Liver (tissue), 8 donors: ENCODE measurements at regions not wholly inside any gene's neighbourhood (a gene's known extent, or its start where the extent isn't known, plus 50 kb on each side); places are given as distances from the start of the nearest gene placed in this dataset.

ENCODE experiments used
- DNase-seq: peaks from one replicate; pipeline ENCODE4 v3.0.0-alpha.2; 2017; ENCODE audit warnings: low spot score
- H3K27ac ChIP-seq, 2 donors: one replicate each; pipeline ENCODE4 v1.7.0; 2013; ENCODE audit warnings: inconsistent platforms in 2 of 2, low read length in 2 of 2, control low read depth in 1 of 2, low read depth in 1 of 2, mild to moderate bottlenecking in 1 of 2
- H3K27me3 ChIP-seq, 4 donors: one replicate each; pipeline versions ENCODE4 v1.6.1 to v1.7.0; 2013; ENCODE audit warnings: low read length in 3 of 4, inconsistent platforms in 1 of 4, mild to moderate bottlenecking in 1 of 4, moderate library complexity in 1 of 4; ENCODE audit not compliant: control insufficient read depth in 4 of 4, insufficient read depth in 4 of 4
- H3K36me3 ChIP-seq, 4 donors: one replicate each; pipeline versions ENCODE4 v1.6.1 to v1.7.0; 2013; ENCODE audit warnings: low read length in 3 of 4, mild to moderate bottlenecking in 3 of 4, low read depth in 1 of 4, moderate library complexity in 1 of 4; ENCODE audit not compliant: control insufficient read depth in 4 of 4, insufficient read depth in 3 of 4
- H3K4me1 ChIP-seq, 4 donors: one replicate each; pipeline versions ENCODE4 v1.6.1 to v1.7.0; 2013; ENCODE audit warnings: low read length in 3 of 4, mild to moderate bottlenecking in 3 of 4, moderate library complexity in 1 of 4; ENCODE audit not compliant: control insufficient read depth in 4 of 4, insufficient read depth in 4 of 4
- H3K4me3 ChIP-seq, 3 donors: one replicate each; pipeline versions ENCODE4 v1.6.1 to v1.7.0; 2013; ENCODE audit warnings: low read length in 3 of 3, control low read depth in 1 of 3, low read depth in 1 of 3, mild to moderate bottlenecking in 1 of 3
- H3K9ac ChIP-seq, 2 donors: one replicate each; pipeline ENCODE4 v1.7.0; 2013; ENCODE audit warnings: low read length in 2 of 2, mild to moderate bottlenecking in 2 of 2, moderate library complexity in 2 of 2, control low read depth in 1 of 2, low read depth in 1 of 2
- H3K9me3 ChIP-seq, 4 donors: one replicate each; pipeline versions ENCODE4 v1.6.1 to v1.7.0; 2013; ENCODE audit warnings: low read length in 3 of 4; ENCODE audit not compliant: control insufficient read depth in 4 of 4
- CTCF ChIP-seq: fragments of 150-350 bp; IDR thresholded peaks from 2 replicates; pipeline ENCODE4 v1.5.1; 2017; ENCODE audit warnings: improper control_type of control experiment, low read depth, low read length; ENCODE audit not compliant: missing input control
- GABPA ChIP-seq, 2 donors: IDR thresholded peaks in 1 of 2; conservative IDR thresholded peaks in 1 of 2; 2 replicates each; pipeline ENCODE4 v1.6.1; 2016; ENCODE audit warnings: antibody characterized with exemption in 2 of 2, mild to moderate bottlenecking in 1 of 2, moderate library complexity in 1 of 2
- HNF4G ChIP-seq: IDR thresholded peaks from 2 replicates; pipeline ENCODE4 v1.6.1; 2016; ENCODE audit warnings: antibody characterized with exemption
- MAX ChIP-seq: IDR thresholded peaks from 2 replicates; pipeline ENCODE4 v1.6.1; 2016; ENCODE audit warnings: antibody characterized with exemption
- RAD21 ChIP-seq, 2 donors: IDR thresholded peaks; 2 replicates each; pipeline ENCODE4 v1.6.1; 2016; ENCODE audit warnings: antibody characterized with exemption in 2 of 2, mild to moderate bottlenecking in 2 of 2
- REST ChIP-seq: IDR thresholded peaks from 2 replicates; pipeline ENCODE4 v1.6.1; 2016; ENCODE audit warnings: antibody characterized with exemption, mild to moderate bottlenecking
- RXRA ChIP-seq, 2 donors: IDR thresholded peaks; 2 replicates each; pipeline ENCODE4 v1.6.1; 2017 to 2018; ENCODE audit warnings: antibody characterized with exemption in 2 of 2, mild to moderate bottlenecking in 1 of 2
- SP1 ChIP-seq: IDR thresholded peaks from 2 replicates; pipeline ENCODE4 v1.6.1; 2018; ENCODE audit warnings: antibody characterized with exemption, mild to moderate bottlenecking
- TAF1 ChIP-seq: conservative IDR thresholded peaks from 2 replicates; pipeline ENCODE4 v1.6.1; 2016; ENCODE audit warnings: antibody characterized with exemption, mild to moderate bottlenecking
- ZBTB33 ChIP-seq: IDR thresholded peaks from 2 replicates; pipeline ENCODE4 v1.6.1; 2016; ENCODE audit warnings: antibody characterized with exemption
- WGBS: extraction: QIAGEN DNeasy Blood & Tissue Kit; methylation state at CpG from one replicate; pipeline ENCODE4 v1.1.7; 2013; 5-methylcytosine and 5-hydroxymethylcytosine counted together
- donor health status: healthy.
- donor health status: healthy.
- donor health status: healthy.
- donor health status: healthy.
- donor health status: healthy.

GRCh38 chr20:51280047-51280446 is 257.1 kb upstream of the KCNG1 start:
- no peak overlapping the region for H3K4me3 ChIP-seq
- H3K9ac ChIP-seq, result no peak overlapping the region
- no peak overlapping the region for H3K27ac ChIP-seq
- H3K4me1 ChIP-seq, result no peaks in the 10 kb centered on the region
- DNase-seq, result no peak
- H3K27me3 ChIP-seq, result peaks cover 0 to 4% (median 3%) of the 10 kb centered on the region in 4 donors
- H3K9me3 ChIP-seq, result peaks cover 0 to 2% (median 0%) of the 10 kb centered on the region in 4 donors
- TF ChIP-seq SP1 (no peak), GABPA (IDR thresholded peaks at IDR 0.05 in 1 of 2, conservative IDR thresholded peaks at IDR 0.05 in 1 of 2) (no peak), RAD21 (IDR thresholded peaks at IDR 0.05) (no peak)
- no peaks in the 10 kb centered on the region for H3K36me3 ChIP-seq
- WGBS, result 87% methylated on average over 6 of the region's 6 CpGs

- DNase-seq, result no peak
- Histone ChIP-seq H3K36me3 (no peaks in the 10 kb centered on the region), H3K4me3 (no peak overlapping the region), H3K27ac (no peak overlapping the region), H3K27me3 (peaks cover 0 to 4% (median 3%) of the 10 kb centered on the region in 4 donors), H3K9me3 (peaks cover 0 to 2% (median 0%) of the 10 kb centered on the region in 4 donors), H3K9ac (no peak overlapping the region), H3K4me1 (no peaks in the 10 kb centered on the region)
- 79% methylated on average over 4 of the region's 4 CpGs for whole genome bisulfite sequencing
- TF ChIP-seq CTCF (no peak), ZBTB33 (no peak), REST (no peak), HNF4G (no peak), MAX (no peak), TAF1 (no peak), RXRA (IDR thresholded peaks at IDR 0.05) (no peak), RAD21 (IDR thresholded peaks at IDR 0.05) (no peak)
Measured at GRCh38 chr20:51277961-51278360, 255.1 kb upstream of the KCNG1 start.
